Stimulated activated CD4-positive, alpha-beta T cell treated with anti-CD3 and anti-CD28 coated beads, Interleukin-15, amount 100 ng/mL, for 48 hours (primary cell): ENCODE measurements at regions not wholly inside any gene's neighbourhood (a gene's known extent, or its start where the extent isn't known, plus 50 kb on each side); places are given as distances from the start of the nearest gene placed in this dataset.
"Not testable (repeated sequence)": the region's sequence is repeated elsewhere in the genome, so short reads cannot be mapped to it uniquely, and the experiment has no call there.

Experiments
- DNase-seq, 2 donors: peaks; one replicate each; pipeline ENCODE4 v3.0.0-alpha.2; 2020; ENCODE audit warnings: low read depth in 2 of 2

DNA sequence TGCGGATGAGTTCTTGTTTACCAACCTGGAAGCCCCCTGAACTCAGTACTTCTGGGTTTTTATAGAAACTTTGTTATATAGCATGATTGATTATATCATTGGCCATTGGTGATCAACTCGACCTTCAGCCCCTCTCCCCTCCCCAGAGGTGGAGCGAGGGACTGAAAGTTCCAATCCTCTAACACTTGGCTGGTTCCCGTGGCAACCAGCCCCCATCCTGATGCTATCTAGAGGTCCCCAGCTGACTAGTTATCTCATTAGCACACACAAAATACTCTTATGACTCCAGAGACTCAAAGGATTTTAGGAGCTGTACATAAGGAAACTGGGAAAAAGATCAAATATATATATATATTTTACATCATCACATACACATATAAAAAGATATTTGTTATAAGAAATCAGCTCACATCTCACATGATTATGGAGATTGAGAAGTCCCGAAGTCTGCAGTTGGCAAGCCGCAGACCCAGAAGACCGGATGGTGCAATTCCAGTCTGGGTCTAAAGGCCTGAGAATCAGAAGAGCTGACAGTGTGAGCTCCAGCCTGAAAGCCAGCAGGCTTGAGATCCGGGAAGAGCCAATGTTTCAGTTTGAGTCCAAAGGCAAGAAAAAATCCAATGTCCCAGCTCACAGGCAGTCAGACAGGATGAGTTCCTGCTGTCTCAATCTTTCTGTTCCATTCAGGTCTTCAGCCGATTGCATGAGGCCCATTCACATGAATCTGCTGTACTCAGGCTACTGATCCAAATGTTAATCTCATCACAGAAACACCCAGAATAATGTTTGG, 179.3 kb upstream of the DTNBP1 start:
- no peak for DNase-seq

- no peak for DNase-seq
These were observed 177.2 kb upstream of the DTNBP1 start for GRCh38 chr6:15839969-15840541.

- no peak for DNase-seq
These were observed 174.4 kb upstream of the DTNBP1 start for GRCh38 chr6:15837205-15837604.

DNA sequence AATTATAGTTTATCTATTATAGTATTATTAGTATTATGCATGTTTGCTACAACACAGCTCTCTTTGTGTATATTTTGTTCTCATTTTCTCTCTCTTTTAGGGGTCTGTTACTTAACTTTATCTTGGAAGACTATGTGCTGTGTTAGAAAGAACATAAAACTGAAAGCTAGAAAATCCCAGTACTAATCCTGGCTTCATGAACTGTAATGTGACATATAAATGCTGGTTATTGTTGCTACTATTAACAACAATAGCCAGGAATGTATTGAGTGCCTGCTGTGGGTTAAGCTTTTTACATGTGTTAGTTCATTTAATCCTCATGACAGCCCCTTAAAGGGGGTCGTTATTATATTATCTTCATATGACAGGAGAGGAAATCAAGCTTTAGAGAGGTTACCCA, 170.0 kb upstream of the DTNBP1 start:
- DNase-seq = no peak

DNA sequence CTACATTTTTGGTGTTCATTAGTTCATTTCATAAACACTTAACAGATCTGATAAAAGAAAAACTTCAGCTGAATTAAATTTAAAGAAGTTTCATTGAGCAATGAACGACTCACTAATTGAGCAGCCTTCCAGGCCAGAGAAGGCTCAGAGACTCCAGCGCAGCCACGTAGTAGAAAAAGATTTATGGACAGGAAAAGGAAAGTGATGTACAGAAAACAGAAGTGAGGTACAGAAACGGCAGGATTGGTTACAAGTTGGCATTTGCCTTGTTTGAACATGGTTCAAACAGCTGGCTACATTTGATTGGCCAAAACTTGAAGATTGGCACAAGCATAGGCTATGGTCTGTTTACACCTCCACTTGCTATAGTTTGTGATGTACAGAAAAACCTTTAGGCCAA, 166.3 kb upstream of the DTNBP1 start:
- DNase-seq = no peak

GRCh38 chr6:15827496-15828255, 164.8 kb upstream of the DTNBP1 start:
- no peak for DNase-seq

DNA sequence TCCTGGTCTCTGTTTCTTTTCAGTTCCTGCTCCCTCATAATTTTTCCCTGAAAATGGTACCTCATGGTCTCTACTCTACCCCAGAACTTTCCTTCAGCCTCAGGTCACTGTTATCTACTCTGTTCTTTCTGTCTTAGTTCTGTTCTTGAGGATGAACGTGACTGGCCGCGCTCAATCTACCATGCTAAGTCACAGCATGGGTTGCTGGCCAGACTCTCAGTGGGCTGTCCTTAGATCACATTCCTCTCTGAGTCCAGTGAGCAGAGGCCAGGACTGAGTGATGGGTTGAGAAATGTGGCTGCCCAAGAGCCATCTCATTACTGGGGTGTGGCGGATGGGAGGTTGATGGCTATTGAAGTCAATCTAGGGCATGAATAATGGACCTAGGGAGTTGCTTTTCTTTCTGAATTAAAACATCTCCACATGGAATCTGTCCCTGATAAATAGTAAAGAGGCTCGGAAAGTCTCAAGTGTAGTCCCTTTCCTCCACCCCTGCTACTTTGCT, 164.0 kb upstream of the DTNBP1 start:
- no peak for DNase-seq

DNA sequence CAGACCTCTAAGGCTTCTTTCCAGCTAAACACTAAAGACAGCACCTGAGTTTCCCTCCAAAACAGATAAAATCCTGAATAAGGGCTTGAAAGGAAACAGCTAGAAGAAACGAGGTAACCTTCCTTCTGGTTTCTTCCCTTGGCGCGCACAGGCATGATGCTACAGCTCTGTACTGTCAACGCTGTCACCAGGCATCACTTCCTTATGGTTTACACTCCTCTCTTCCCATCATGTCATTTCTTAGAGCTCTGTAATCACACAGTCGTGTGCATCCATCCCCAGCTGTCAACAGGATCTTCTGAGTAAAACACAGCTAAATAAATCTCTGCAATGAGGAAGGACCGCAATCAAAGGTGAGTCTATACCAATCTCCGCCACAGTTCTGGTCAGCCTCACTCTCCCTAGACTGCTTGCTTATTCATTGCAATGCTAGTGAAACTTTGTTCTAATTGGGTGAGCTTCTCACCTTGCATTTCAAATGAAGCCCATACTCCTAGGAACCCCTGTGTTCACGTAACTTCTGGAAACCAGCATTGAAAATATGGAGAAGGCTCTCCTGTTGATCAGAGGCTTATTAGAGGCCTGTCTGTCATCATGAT, 162.6 kb upstream of the DTNBP1 start:
- DNase-seq = no peak

GRCh38 chr6:15824811-15825210, 162.0 kb upstream of the DTNBP1 start:
- DNase-seq = no peak

DNA sequence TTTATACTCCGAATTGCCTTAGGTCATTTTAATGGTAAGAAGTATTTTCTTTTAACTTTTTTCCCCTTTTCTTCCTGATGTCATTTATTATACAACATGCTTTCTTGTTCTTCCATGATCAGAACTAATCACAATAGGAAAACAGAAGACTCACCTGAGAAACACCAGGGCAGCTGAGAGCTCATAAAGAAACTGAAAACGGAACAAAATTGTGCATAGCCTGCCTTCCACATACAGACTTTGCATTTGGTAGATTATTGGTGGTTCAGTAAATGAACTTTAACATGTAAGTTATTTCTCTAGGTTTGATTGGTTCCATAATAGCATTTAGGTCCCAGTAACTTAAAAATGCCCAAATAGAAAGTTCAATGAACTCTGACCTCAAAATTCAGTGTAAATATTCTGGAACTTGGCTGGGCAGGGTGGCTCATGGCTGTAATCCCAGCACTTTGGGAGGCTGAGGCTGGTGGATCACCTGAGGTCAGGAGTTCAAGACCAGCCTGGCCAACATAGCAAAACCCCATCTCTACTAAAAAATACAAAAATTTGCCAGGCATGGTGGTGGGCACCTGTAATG, 161.1 kb upstream of the DTNBP1 start:
- no peak for DNase-seq

DNA sequence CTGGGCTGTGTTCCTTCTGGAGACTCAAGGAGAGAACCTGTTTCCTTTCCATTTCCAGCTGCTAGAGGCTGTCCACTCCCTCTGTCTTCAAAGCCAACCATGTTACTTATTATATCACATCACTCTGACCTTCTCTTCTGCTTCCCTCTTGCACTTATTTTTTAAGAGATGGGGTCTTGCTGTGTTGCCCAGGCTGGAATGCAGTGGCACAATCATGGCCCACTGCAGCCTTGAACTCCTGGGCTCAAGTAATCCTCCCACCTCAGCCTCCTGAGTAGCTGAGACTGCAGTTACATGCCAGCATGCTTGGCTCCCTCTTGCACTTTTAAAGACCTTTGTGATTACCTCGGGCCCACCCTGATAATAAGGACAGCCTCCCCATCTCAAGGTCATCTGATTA, 160.0 kb upstream of the DTNBP1 start:
- DNase-seq = no peak

DNA sequence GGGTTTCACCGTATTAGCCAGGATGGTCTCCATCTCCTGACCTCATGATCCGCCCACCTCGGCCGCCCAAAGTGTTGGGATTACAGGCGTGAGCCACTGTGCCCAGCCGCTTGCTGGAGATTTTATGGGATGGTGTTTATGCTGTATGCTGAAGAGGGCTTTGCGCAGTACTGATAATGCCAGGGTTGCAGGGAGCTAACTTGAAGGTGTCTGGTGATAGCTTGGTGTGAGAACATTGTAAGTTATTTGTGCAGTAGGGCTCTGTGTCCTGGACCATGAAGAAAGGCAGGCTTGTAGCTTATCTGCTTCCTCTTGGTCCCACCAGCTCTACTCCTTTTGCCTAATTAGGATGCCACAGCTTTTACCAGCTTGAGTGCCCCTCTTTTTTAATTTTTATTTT, 157.0 kb upstream of the DTNBP1 start:
- DNase-seq = no peak

GRCh38 chr6:15819226-15819625, 156.4 kb upstream of the DTNBP1 start:
- no peak for DNase-seq

DNA sequence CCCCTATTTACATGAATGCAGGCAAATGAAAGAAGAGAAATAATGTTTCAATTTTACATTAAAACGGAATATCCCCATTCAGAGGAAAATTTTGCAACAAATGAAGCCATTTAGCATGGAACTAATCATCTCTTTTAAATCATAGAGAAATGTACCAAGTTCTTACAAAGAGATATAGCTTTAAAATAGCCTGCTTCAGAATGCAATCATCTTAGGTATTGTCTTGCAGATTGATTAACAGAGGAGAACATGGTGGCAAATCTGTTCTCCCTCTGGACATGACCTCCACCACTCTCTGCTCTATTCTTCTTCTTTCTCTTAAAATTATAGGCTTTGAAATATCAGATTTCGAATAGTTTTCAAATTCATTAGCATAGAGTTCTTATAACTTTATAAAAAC, 155.7 kb upstream of the DTNBP1 start:
- no peak for DNase-seq

DNA sequence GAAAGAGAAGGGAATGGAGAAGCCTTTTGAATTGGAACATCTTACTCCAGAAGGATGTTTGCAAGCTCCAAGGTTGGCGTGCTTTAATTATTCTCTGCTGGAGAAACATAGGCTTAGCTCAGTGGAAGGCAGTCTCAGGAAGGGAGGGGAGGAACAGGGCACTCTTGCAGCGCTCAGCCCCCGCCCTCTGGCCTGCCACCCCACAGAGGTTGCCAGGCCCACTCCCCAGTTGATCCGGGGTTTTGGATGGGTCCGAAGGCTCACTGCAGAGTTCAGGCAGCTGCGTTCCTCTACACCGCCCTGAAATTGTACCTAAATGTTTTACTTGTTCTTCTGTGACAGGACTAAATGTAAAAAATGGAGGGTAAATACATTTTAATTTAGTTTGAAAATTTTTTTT, 155.2 kb upstream of the DTNBP1 start:
- DNase-seq = no peak

GRCh38 chr6:15817100-15817499, 154.3 kb upstream of the DTNBP1 start:
- DNase-seq = no peak

- DNase-seq = no peak
These were observed 153.8 kb upstream of the DTNBP1 start for GRCh38 chr6:15816661-15817060.

DNA sequence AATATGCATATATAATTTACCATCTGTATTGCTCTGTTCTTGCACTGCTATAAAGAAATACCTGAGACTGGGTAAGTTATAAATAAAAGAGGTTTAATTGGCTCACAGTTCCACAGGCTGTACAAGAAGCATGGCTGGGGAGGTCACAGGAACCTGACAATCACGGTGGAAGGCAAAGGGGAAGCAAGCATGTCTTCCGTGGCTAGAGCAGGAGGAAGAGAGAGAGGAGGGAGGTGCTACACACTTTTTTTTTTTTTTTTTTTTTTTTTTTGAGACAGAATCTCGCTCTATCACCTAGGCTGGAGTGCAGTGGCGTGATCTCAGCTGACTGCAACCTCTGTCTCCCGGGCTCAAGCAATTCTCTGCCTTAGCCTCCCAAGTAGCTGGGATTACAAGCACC, 150.9 kb upstream of the DTNBP1 start:
- not testable (repeated sequence) for DNase-seq

GRCh38 chr6:15811107-15811506, 148.3 kb upstream of the DTNBP1 start:
- no peak for DNase-seq

GRCh38 chr6:15810618-15811017, 147.8 kb upstream of the DTNBP1 start:
- DNase-seq = no peak

DNA sequence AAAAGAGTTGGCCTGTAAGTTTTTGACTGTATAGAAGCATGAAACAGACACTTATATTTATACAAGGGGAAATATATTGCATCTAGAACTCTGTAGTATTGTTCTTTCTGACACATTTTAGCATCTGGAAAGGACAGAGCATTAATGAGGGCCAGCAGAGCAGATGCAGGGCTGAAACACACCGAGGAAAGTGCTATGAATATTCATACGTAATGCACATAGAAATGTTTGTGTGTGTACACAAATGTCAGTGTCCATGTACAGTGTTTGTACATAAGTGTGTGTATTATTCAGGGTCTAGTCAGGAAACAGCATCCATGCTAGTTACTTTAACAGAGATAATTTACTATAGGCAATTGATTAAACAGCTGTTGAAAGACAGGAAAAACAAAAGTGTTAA, 146.5 kb upstream of the DTNBP1 start:
- DNase-seq = no peak
